GM19238 (cell line): ENCODE measurements at regions not wholly inside any gene's neighbourhood (a gene's known extent, or its start where the extent isn't known, plus 50 kb on each side); places are given as distances from the start of the nearest gene placed in this dataset.
"Not testable (repeated sequence)": the region's sequence is repeated elsewhere in the genome, so short reads cannot be mapped to it uniquely, and the experiment has no call there.

Source experiments
- DNase-seq: peaks from one replicate; pipeline ENCODE4 v3.0.0; 2011; ENCODE audit warnings: low spot score; ENCODE audit not compliant: insufficient read length

GRCh38 chr15:67918205-67918861 lies 78.5 kb upstream of the RNU6-1 start:
- no peak for DNase-seq

GRCh38 chr15:67920524-67921240 lies 80.8 kb upstream of the RNU6-1 start:
- no peak for DNase-seq

GRCh38 chr15:67922106-67922675 lies 82.3 kb upstream of the RNU6-1 start:
- DNase-seq, result no peak

GRCh38 chr15:67922971-67923945 lies 83.4 kb upstream of the RNU6-1 start:
- no peak for DNase-seq

- DNase-seq, result no peak
Observed at GRCh38 chr15:67924359-67924974, 84.6 kb upstream of the RNU6-1 start.

- DNase-seq, result no peak
Observed at GRCh38 chr15:67925182-67925581, 85.3 kb upstream of the RNU6-1 start.

GRCh38 chr15:67927501-67928168 lies 87.8 kb upstream of the RNU6-1 start:
- DNase-seq, result no peak

GRCh38 chr15:67928666-67929065 lies 88.8 kb upstream of the RNU6-1 start:
- DNase-seq, result no peak

GRCh38 chr15:67930720-67931119 lies 90.9 kb upstream of the RNU6-1 start:
- no peak for DNase-seq

- no peak for DNase-seq
Observed at GRCh38 chr15:67931861-67932260, 92.0 kb upstream of the RNU6-1 start.

GRCh38 chr15:67934126-67934525 lies 94.3 kb upstream of the RNU6-1 start:
- not testable (repeated sequence) for DNase-seq

- DNase-seq, result no peak
Observed at GRCh38 chr15:67935244-67935643, 95.4 kb upstream of the RNU6-1 start.

- no peak for DNase-seq
Observed at GRCh38 chr15:67936258-67936657, 96.4 kb upstream of the RNU6-1 start.

- no peak for DNase-seq
Observed at GRCh38 chr15:67937153-67937761, 97.4 kb upstream of the RNU6-1 start.

GRCh38 chr15:67939179-67939578 lies 99.3 kb upstream of the RNU6-1 start:
- not testable (repeated sequence) for DNase-seq

- DNase-seq, result not testable (repeated sequence)
Observed at GRCh38 chr15:67939588-67940323, 99.9 kb upstream of the RNU6-1 start.

GRCh38 chr15:67940324-67940719 lies 100.5 kb upstream of the RNU6-1 start:
- DNase-seq, result no peak

GRCh38 chr15:67941648-67942310 lies 101.9 kb upstream of the RNU6-1 start:
- no peak for DNase-seq

GRCh38 chr15:67943475-67943874 lies 103.6 kb upstream of the RNU6-1 start:
- no peak for DNase-seq
